ENCODE measurements at regions not wholly inside any gene's neighbourhood (a gene's known extent, or its start where the extent isn't known, plus 50 kb on each side); places are given as distances from the start of the nearest gene placed in this dataset.

- no peak for TF ChIP-seq POLR2A (IDR thresholded peaks at IDR 0.05)
- no peak for TF ChIP-seq CTCF (IDR thresholded peaks at IDR 0.05)
Observed at GRCh38 chr3:118682921-118683320, 351.7 kb downstream of the IGSF11 start.

Measured in lower leg skin (tissue), 3 donors.